ENCODE measurements at regions not wholly inside any gene's neighbourhood (a gene's known extent, or its start where the extent isn't known, plus 50 kb on each side); places are given as distances from the start of the nearest gene placed in this dataset.

- Histone ChIP-seq H3K4me1 (ENCODE audit: insufficient read depth, low read length) (no peaks in the 10 kb centered on the region), H3K79me2 (ENCODE audit: insufficient read depth, low read length) (no peaks in the 10 kb centered on the region), H3K9me3 (ENCODE audit: low read depth, low read length) (no peaks in the 10 kb centered on the region), H3K4me2 (ENCODE audit: insufficient read depth, low read length) (no peak overlapping the region), H3K27ac (ENCODE audit: low read depth, low read length) (no peak overlapping the region), H4K20me1 (ENCODE audit: insufficient read depth, low read length) (no peaks in the 10 kb centered on the region), H2AFZ (ENCODE audit: low read length) (no peak overlapping the region), H3K36me3 (ENCODE audit: insufficient read depth, low read length) (no peaks in the 10 kb centered on the region), H3K27me3 (ENCODE audit: insufficient read depth, low read length) (no peaks in the 10 kb centered on the region), H3K4me3 (ENCODE audit: insufficient read depth, low read length) (no peak overlapping the region)
- no peak for TF ChIP-seq CTCF (IDR thresholded peaks at IDR 0.05; ENCODE audit: extremely low read depth, low read depth, low read length)
- DNase-seq (ENCODE audit: insufficient read length, low spot score, missing footprints), result no peak
These were observed 502.1 kb upstream of the SLC10A2 start for GRCh38 chr13:103568314-103568713.

- no peak for TF ChIP-seq CTCF (IDR thresholded peaks at IDR 0.05; ENCODE audit: extremely low read depth, low read depth, low read length)
- no peak overlapping the region for H3K4me3 ChIP-seq (ENCODE audit: insufficient read depth, low read length)
These were observed 491.7 kb upstream of the SLC10A2 start for GRCh38 chr13:103557878-103558277.

GRCh38 chr13:103556681-103557080 lies 490.5 kb upstream of the SLC10A2 start:
- no peak for TF ChIP-seq CTCF (IDR thresholded peaks at IDR 0.05; ENCODE audit: extremely low read depth, low read depth, low read length)
- DNase-seq (ENCODE audit: insufficient read length, low spot score, missing footprints), result no peak
- Histone ChIP-seq H3K4me1 (ENCODE audit: insufficient read depth, low read length) (no peaks in the 10 kb centered on the region), H4K20me1 (ENCODE audit: insufficient read depth, low read length) (no peaks in the 10 kb centered on the region), H3K79me2 (ENCODE audit: insufficient read depth, low read length) (no peaks in the 10 kb centered on the region), H3K9me3 (ENCODE audit: low read depth, low read length) (no peaks in the 10 kb centered on the region), H3K36me3 (ENCODE audit: insufficient read depth, low read length) (no peaks in the 10 kb centered on the region), H3K4me2 (ENCODE audit: insufficient read depth, low read length) (no peak overlapping the region), H2AFZ (ENCODE audit: low read length) (no peak overlapping the region), H3K27me3 (ENCODE audit: insufficient read depth, low read length) (no peaks in the 10 kb centered on the region), H3K4me3 (ENCODE audit: insufficient read depth, low read length) (no peak overlapping the region), H3K27ac (ENCODE audit: low read depth, low read length) (no peak overlapping the region)

More at GRCh38 chr13:103557878-103558277, 491.7 kb upstream of the SLC10A2 start:
- DNase-seq (ENCODE audit: insufficient read length, low spot score, missing footprints), result no peak
- Histone ChIP-seq H2AFZ (ENCODE audit: low read length) (no peak overlapping the region), H3K9me3 (ENCODE audit: low read depth, low read length) (no peaks in the 10 kb centered on the region), H4K20me1 (ENCODE audit: insufficient read depth, low read length) (no peaks in the 10 kb centered on the region), H3K79me2 (ENCODE audit: insufficient read depth, low read length) (no peaks in the 10 kb centered on the region), H3K27me3 (ENCODE audit: insufficient read depth, low read length) (no peaks in the 10 kb centered on the region), H3K4me2 (ENCODE audit: insufficient read depth, low read length) (no peak overlapping the region), H3K36me3 (ENCODE audit: insufficient read depth, low read length) (no peaks in the 10 kb centered on the region), H3K27ac (ENCODE audit: low read depth, low read length) (no peak overlapping the region), H3K4me1 (ENCODE audit: insufficient read depth, low read length) (no peaks in the 10 kb centered on the region)

- no peaks in the 10 kb centered on the region for H3K27me3 ChIP-seq (ENCODE audit: insufficient read depth, low read length)
- H3K4me3 ChIP-seq (ENCODE audit: insufficient read depth, low read length), result no peak overlapping the region
- DNase-seq (ENCODE audit: insufficient read length, low spot score, missing footprints), result no peak
- no peaks in the 10 kb centered on the region for H3K36me3 ChIP-seq (ENCODE audit: insufficient read depth, low read length)
- no peak for TF ChIP-seq CTCF (IDR thresholded peaks at IDR 0.05; ENCODE audit: extremely low read depth, low read depth, low read length)
- H3K27ac ChIP-seq (ENCODE audit: low read depth, low read length), result no peak overlapping the region
- no peak overlapping the region for H2AFZ ChIP-seq (ENCODE audit: low read length)
- no peaks in the 10 kb centered on the region for H3K79me2 ChIP-seq (ENCODE audit: insufficient read depth, low read length)
- H3K4me2 ChIP-seq (ENCODE audit: insufficient read depth, low read length), result no peak overlapping the region
- H4K20me1 ChIP-seq (ENCODE audit: insufficient read depth, low read length), result no peaks in the 10 kb centered on the region
- H3K4me1 ChIP-seq (ENCODE audit: insufficient read depth, low read length), result no peaks in the 10 kb centered on the region
- no peaks in the 10 kb centered on the region for H3K9me3 ChIP-seq (ENCODE audit: low read depth, low read length)
These were observed 481.7 kb upstream of the SLC10A2 start for GRCh38 chr13:103547914-103548313.

All from osteoblast (primary cell).